HFF-Myc (cell line): ENCODE measurements at regions not wholly inside any gene's neighbourhood (a gene's known extent, or its start where the extent isn't known, plus 50 kb on each side); places are given as distances from the start of the nearest gene placed in this dataset.

Experiments used
- DNase-seq: peaks from one replicate; pipeline ENCODE4 v3.0.0-alpha.2; 2011; ENCODE audit warnings: low read depth; ENCODE audit errors: extremely low read depth
- H3K4me3 ChIP-seq: replicated peaks from 2 replicates; pipeline ENCODE4 v1.5.1; 2011; ENCODE audit warnings: low read depth, mild to moderate bottlenecking, control low read depth, low read length
- TF ChIP-seq, protein P1 (sequence below): IDR thresholded peaks from 2 replicates; pipeline ENCODE4 v1.5.1; 2012; ENCODE audit warnings: mild to moderate bottlenecking, low read depth, low read length, control low read depth; ENCODE audit errors: missing control alignments

DNA sequence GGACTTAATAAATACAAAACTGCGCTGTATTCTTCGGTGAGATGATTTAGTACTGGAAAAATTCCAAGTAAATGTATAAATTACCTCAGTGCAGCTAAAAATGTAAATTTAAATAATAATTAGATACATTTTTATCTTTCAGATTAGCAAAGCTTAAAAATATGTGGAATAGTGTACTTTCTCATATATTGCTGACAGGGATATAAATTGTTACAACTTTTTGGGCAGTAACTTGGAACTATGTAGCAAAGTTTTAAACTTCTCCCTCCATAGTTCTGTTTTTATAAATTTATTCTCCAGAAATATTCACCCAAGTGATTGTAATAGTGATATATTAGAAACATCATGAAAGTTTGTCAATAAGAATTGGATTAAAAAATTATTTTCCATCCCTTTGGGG lies 384.6 kb upstream of the CITED2 start:
- TF ChIP-seq, protein P1, sequence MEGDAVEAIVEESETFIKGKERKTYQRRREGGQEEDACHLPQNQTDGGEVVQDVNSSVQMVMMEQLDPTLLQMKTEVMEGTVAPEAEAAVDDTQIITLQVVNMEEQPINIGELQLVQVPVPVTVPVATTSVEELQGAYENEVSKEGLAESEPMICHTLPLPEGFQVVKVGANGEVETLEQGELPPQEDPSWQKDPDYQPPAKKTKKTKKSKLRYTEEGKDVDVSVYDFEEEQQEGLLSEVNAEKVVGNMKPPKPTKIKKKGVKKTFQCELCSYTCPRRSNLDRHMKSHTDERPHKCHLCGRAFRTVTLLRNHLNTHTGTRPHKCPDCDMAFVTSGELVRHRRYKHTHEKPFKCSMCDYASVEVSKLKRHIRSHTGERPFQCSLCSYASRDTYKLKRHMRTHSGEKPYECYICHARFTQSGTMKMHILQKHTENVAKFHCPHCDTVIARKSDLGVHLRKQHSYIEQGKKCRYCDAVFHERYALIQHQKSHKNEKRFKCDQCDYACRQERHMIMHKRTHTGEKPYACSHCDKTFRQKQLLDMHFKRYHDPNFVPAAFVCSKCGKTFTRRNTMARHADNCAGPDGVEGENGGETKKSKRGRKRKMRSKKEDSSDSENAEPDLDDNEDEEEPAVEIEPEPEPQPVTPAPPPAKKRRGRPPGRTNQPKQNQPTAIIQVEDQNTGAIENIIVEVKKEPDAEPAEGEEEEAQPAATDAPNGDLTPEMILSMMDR: no peak
- no peak for DNase-seq
- no peak overlapping the region for H3K4me3 ChIP-seq

DNA sequence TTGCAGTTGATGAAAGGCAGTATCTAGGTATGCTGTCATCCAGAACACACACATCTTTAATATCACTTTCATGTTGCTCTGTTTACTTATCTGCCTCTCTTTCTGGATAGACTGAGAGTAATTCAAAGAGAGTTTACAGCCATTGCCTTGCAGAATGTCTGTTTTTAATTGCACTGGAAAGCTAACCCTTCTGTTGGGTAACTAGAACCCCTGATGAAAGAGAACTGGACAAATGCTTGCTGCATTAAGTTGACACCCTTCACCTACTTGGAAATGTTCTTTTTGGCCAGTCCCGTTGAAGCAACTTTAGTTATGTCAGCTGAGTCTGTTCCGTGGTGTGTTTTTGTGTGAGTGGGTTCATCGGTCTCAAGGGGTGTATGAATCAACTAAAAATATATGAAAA lies 383.8 kb upstream of the CITED2 start:
- no peak for DNase-seq
- no peak overlapping the region for H3K4me3 ChIP-seq
- TF ChIP-seq, protein P1: no peak

DNA sequence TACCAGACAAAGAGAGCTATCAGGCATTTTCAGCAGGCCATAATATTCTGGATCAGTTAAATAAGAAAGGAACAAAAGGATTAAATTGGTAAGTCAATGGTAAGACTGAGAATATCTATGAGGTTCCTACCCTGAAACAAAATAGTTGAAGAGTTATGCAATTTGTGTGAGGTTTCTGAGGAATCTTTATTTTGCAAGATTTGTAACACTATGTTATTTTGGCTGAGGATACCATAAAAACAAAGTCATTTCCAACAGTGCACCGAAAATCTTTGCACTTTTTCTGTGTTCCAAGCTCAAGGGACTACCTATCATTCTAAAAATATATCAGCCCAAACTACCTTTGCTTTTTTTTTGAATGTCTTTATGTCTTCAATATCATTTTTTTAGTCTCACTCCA lies 383.3 kb upstream of the CITED2 start:
- no peak for DNase-seq
- TF ChIP-seq, protein P1: no peak
- no peak overlapping the region for H3K4me3 ChIP-seq

DNA sequence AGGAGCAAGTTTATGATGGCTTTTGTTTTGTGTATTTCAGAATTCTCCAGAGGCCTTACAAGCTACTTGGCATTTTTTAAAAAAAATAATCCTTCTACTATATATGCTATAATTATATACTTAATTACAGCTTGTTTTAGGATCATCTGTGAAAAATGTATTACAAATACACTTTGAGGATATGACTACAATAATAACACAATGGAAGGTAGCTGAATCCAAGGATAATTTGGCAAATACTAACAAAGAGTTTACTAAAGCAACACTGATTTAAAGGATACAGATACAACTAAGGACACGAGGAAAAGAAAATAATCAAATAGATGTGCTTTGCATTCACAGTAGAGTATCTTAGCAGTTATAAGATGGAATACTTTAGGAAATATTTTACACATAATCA lies 381.9 kb upstream of the CITED2 start:
- DNase-seq: no peak
- TF ChIP-seq, protein P1: no peak
- H3K4me3 ChIP-seq: no peak overlapping the region

DNA sequence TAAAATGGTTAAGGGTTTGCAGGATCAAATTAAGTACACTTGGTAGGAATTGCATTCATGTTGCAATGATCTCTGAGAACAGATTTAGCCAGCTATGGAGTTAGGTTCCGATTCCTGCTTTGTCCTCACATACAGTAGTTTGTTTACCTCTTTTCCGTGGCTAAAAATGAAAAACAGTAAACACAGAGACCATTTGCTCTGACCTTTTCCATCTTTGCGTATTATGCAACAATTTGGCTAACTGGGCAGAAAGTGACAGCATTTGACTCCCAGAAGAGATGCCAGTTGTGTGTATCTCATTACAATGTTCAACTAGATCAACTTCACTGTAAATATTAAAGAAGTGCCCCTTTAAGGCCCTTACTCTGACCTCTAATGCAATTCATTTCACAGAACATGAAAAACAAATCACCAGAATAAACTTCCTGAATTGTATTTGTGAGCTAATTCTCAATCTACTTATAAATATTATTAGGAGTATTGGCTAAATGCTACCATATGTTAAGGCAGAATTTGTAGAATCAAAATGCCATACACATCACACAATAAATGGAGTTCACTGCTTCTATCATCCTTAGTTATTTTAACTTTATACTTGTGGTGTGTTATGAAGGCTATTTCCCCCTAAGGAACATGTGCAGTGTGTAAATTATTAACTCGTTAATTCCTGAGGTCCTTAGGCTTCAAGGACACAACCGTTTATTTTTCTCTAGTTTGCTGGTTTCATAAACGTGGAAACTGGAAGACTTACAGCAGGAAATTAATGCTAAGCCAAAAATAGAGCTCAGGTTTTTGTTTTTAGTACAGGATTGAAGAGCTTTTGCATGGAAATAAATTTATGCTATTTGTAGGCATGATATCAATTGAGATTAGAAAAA lies 380.7 kb upstream of the CITED2 start:
- DNase-seq: no peak
- H3K4me3 ChIP-seq: no peak overlapping the region
- TF ChIP-seq, protein P1: no peak

DNA sequence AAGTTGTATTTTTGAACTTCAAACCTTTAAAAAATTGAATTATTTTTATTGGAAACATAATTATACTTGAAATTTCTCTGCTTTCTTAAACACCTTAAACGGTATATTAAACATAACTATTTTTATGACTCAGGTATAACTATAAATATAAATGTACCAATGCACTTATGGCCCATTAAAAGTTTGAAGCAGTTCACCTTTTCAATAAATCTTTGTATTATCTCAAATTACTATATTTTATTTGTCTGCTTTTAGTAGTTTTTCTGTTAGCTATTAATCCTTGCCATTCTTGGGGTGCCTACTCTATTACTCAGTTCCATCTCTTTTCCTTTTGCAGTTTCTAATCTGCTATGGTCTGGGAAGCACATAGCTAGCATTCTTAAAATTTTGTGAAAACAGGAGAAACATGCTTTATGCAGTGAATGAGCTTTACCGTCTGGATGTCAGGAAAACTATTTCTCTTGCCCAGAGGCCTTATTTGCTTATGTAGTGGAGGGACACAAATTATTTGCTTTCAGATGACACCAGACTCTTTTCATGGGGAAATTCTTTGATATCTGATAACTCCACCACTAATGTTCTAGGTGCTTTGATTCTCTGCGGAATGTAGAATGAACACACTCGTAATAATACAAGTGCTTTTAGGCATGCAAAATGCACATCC lies 378.9 kb upstream of the CITED2 start:
- no peak for DNase-seq
- no peak overlapping the region for H3K4me3 ChIP-seq
- TF ChIP-seq, protein P1: no peak
